HG03066 (cell line): ENCODE measurements at regions not wholly inside any gene's neighbourhood (a gene's known extent, or its start where the extent isn't known, plus 50 kb on each side); places are given as distances from the start of the nearest gene placed in this dataset.

Experiments used
- ATAC-seq: cut with Tn5 transposase; IDR thresholded peaks from one replicate; pipeline ENCODE4 v1.9.1; 2021; ENCODE audit warnings: low read depth; ENCODE audit not compliant: unreplicated experiment

GRCh38 chr5:39854771-39855410 is 430.1 kb upstream of the DAB2 start:
- ATAC-seq = no peak

GRCh38 chr5:39850291-39850690 is 425.5 kb upstream of the DAB2 start:
- no peak for ATAC-seq

GRCh38 chr5:39846144-39846543 is 421.4 kb upstream of the DAB2 start:
- ATAC-seq = no peak

GRCh38 chr5:39843767-39844166 is 419.0 kb upstream of the DAB2 start:
- no peak for ATAC-seq

- ATAC-seq = no peak
These were observed 410.6 kb upstream of the DAB2 start for GRCh38 chr5:39835371-39835770.

GRCh38 chr5:39829441-39829840 is 404.7 kb upstream of the DAB2 start:
- ATAC-seq = no peak

- no peak for ATAC-seq
These were observed 401.3 kb upstream of the DAB2 start for GRCh38 chr5:39826051-39826450.

- ATAC-seq = no peak
These were observed 400.5 kb upstream of the DAB2 start for GRCh38 chr5:39825301-39825700.

GRCh38 chr5:39822020-39822419 is 397.2 kb upstream of the DAB2 start:
- ATAC-seq = no peak

GRCh38 chr5:39816866-39817265 is 392.1 kb upstream of the DAB2 start:
- ATAC-seq = no peak

GRCh38 chr5:39816156-39816845 is 391.5 kb upstream of the DAB2 start:
- ATAC-seq = no peak

- ATAC-seq = no peak
These were observed 390.9 kb upstream of the DAB2 start for GRCh38 chr5:39815711-39816110.

- no peak for ATAC-seq
These were observed 386.6 kb upstream of the DAB2 start for GRCh38 chr5:39811381-39811780.

- no peak for ATAC-seq
These were observed 383.9 kb upstream of the DAB2 start for GRCh38 chr5:39808656-39809055.

- no peak for ATAC-seq
These were observed 376.5 kb upstream of the DAB2 start for GRCh38 chr5:39801306-39801705.

GRCh38 chr5:39800042-39800601 is 375.3 kb upstream of the DAB2 start:
- no peak for ATAC-seq

GRCh38 chr5:39799242-39799641 is 374.5 kb upstream of the DAB2 start:
- no peak for ATAC-seq

GRCh38 chr5:39794513-39795210 is 369.9 kb upstream of the DAB2 start:
- ATAC-seq = no peak

- no peak for ATAC-seq
These were observed 360.6 kb upstream of the DAB2 start for GRCh38 chr5:39785410-39785809.

GRCh38 chr5:39783756-39784421 is 359.1 kb upstream of the DAB2 start:
- no peak for ATAC-seq

GRCh38 chr5:39780347-39780746 is 355.6 kb upstream of the DAB2 start:
- ATAC-seq = no peak
